ENCODE measurements at regions not wholly inside any gene's neighbourhood (a gene's known extent, or its start where the extent isn't known, plus 50 kb on each side); places are given as distances from the start of the nearest gene placed in this dataset.

DNA sequence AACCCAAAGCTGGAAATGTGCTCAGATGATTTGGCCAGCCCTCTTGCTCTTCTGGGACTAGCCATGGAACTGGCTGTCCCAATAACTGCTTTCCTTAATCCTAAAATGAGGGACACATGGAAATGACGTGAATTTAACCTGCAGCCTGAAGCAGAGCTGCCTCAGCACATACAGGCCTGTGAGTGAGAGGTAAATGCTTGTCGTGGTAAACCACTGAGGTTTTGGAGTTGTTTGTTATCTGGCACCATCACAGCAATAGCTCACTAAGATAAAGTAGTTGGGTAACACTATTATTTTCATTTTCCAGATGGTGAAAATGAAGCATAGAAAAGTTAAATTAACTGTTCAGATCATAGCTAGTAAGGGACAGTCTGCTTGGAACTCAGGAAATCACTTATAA is 333.4 kb upstream of the CHD6 start:
- no peaks in the 10 kb centered on the region for H3K4me1 ChIP-seq (ENCODE audit: control insufficient read depth in 1 of 2, insufficient read depth in 2 of 2, low read length in 2 of 2)
- no peak overlapping the region for H3K4me3 ChIP-seq (ENCODE audit: low read depth in 1 of 2, low read length in 2 of 2)
- H3K9me3 ChIP-seq (ENCODE audit: control insufficient read depth in 1 of 2, low read length in 2 of 2) = peaks cover 0 to 2% of the 10 kb centered on the region in 2 donors
- no peak overlapping the region for H3K27ac ChIP-seq (ENCODE audit: low read length)
- H3K27me3 ChIP-seq (ENCODE audit: low read depth, low read length) = no peaks in the 10 kb centered on the region
- H3K36me3 ChIP-seq (ENCODE audit: control insufficient read depth in 1 of 2, insufficient read depth in 2 of 2, low read length in 2 of 2) = no peaks in the 10 kb centered on the region

GRCh38 chr20:41939659-41940058 is 321.5 kb upstream of the CHD6 start:
- Histone ChIP-seq H3K36me3 (ENCODE audit: control insufficient read depth in 1 of 2, insufficient read depth in 2 of 2, low read length in 2 of 2) (no peaks in the 10 kb centered on the region), H3K4me3 (ENCODE audit: low read depth in 1 of 2, low read length in 2 of 2) (no peak overlapping the region), H3K9me3 (ENCODE audit: control insufficient read depth in 1 of 2, low read length in 2 of 2) (no peaks in the 10 kb centered on the region), H3K4me1 (ENCODE audit: control insufficient read depth in 1 of 2, insufficient read depth in 2 of 2, low read length in 2 of 2) (peaks cover 0 to 9% of the 10 kb centered on the region in 2 donors), H3K27me3 (ENCODE audit: low read depth, low read length) (no peaks in the 10 kb centered on the region), H3K27ac (ENCODE audit: low read length) (no peak overlapping the region)

DNA sequence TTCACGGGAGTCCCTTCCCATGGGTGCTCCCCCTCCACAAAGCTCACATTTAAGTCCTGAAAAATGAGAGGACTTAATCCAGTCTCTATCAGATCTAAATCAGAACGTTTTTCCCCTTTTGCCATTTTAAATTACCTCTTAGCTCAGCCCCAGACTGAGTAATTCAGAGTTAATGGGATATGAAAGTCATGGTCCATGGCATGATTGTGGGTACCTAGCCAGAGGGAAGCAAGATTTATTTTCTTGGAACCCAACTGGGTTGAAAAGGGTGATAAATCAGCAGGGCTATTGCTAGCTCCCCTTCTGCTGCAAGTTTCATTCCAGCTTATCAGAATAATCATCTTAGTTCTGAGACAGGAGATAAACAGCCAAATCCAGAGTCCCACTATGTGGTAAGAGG is 320.2 kb upstream of the CHD6 start:
- Histone ChIP-seq H3K36me3 (ENCODE audit: control insufficient read depth in 1 of 2, insufficient read depth in 2 of 2, low read length in 2 of 2) (no peaks in the 10 kb centered on the region), H3K27me3 (ENCODE audit: low read depth, low read length) (no peaks in the 10 kb centered on the region), H3K9me3 (ENCODE audit: control insufficient read depth in 1 of 2, low read length in 2 of 2) (no peaks in the 10 kb centered on the region), H3K4me3 (ENCODE audit: low read depth in 1 of 2, low read length in 2 of 2) (no peak overlapping the region), H3K4me1 (ENCODE audit: control insufficient read depth in 1 of 2, insufficient read depth in 2 of 2, low read length in 2 of 2) (peaks cover 0 to 9% of the 10 kb centered on the region in 2 donors), H3K27ac (ENCODE audit: low read length) (no peak overlapping the region)

- Histone ChIP-seq H3K36me3 (ENCODE audit: control insufficient read depth in 1 of 2, insufficient read depth in 2 of 2, low read length in 2 of 2) (no peaks in the 10 kb centered on the region), H3K27ac (ENCODE audit: low read length) (no peak overlapping the region), H3K4me1 (ENCODE audit: control insufficient read depth in 1 of 2, insufficient read depth in 2 of 2, low read length in 2 of 2) (peaks cover 0 to 9% of the 10 kb centered on the region in 2 donors)
Measured at GRCh38 chr20:41935259-41935791, 317.1 kb upstream of the CHD6 start.

DNA sequence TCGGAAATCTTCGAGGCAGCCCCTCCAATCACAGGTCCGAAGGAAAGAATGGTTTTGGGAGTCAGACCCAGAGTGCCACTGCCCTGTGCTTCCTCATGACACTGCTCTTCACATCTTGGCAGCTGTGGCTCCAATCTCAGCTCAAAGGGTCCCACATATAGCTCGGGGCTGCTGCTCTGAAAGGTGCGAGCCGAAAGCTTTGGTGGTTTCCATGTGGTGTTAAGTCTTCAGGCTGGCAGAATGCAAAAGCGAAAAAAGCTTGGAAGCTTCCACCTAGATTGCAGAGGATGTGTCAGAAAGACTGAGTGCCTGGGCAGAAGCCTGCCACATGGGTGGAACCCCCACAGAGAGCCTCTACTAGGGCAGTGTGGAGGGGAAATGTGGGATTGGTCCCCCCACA is 314.3 kb upstream of the CHD6 start:
- H3K27ac ChIP-seq (ENCODE audit: low read length) = no peak overlapping the region
- H3K27me3 ChIP-seq (ENCODE audit: low read depth, low read length) = no peaks in the 10 kb centered on the region
- H3K4me3 ChIP-seq (ENCODE audit: low read depth in 1 of 2, low read length in 2 of 2) = no peak overlapping the region
- no peaks in the 10 kb centered on the region for H3K9me3 ChIP-seq (ENCODE audit: control insufficient read depth in 1 of 2, low read length in 2 of 2)
- H3K36me3 ChIP-seq (ENCODE audit: control insufficient read depth in 1 of 2, insufficient read depth in 2 of 2, low read length in 2 of 2) = no peaks in the 10 kb centered on the region
- H3K4me1 ChIP-seq (ENCODE audit: control insufficient read depth in 1 of 2, insufficient read depth in 2 of 2, low read length in 2 of 2) = peaks cover 0 to 9% of the 10 kb centered on the region in 2 donors

More at GRCh38 chr20:41935259-41935791, 317.1 kb upstream of the CHD6 start:
- Histone ChIP-seq H3K9me3 (ENCODE audit: control insufficient read depth in 1 of 2, low read length in 2 of 2) (no peaks in the 10 kb centered on the region), H3K4me3 (ENCODE audit: low read depth in 1 of 2, low read length in 2 of 2) (no peak overlapping the region), H3K27me3 (ENCODE audit: low read depth, low read length) (no peaks in the 10 kb centered on the region)

- no peak overlapping the region for H3K27ac ChIP-seq (ENCODE audit: low read length)
- no peaks in the 10 kb centered on the region for H3K36me3 ChIP-seq (ENCODE audit: control insufficient read depth in 1 of 2, insufficient read depth in 2 of 2, low read length in 2 of 2)
- no peaks in the 10 kb centered on the region for H3K4me1 ChIP-seq (ENCODE audit: control insufficient read depth in 1 of 2, insufficient read depth in 2 of 2, low read length in 2 of 2)
- no peak overlapping the region for H3K4me3 ChIP-seq (ENCODE audit: low read depth in 1 of 2, low read length in 2 of 2)
- no peaks in the 10 kb centered on the region for H3K9me3 ChIP-seq (ENCODE audit: control insufficient read depth in 1 of 2, low read length in 2 of 2)
- no peaks in the 10 kb centered on the region for H3K27me3 ChIP-seq (ENCODE audit: low read depth, low read length)
Measured at GRCh38 chr20:41927655-41928054, 309.5 kb upstream of the CHD6 start.

- H3K4me3 ChIP-seq (ENCODE audit: low read depth in 1 of 2, low read length in 2 of 2) = no peak overlapping the region
- H3K9me3 ChIP-seq (ENCODE audit: control insufficient read depth in 1 of 2, low read length in 2 of 2) = no peaks in the 10 kb centered on the region
- no peaks in the 10 kb centered on the region for H3K4me1 ChIP-seq (ENCODE audit: control insufficient read depth in 1 of 2, insufficient read depth in 2 of 2, low read length in 2 of 2)
- H3K27me3 ChIP-seq (ENCODE audit: low read depth, low read length) = no peaks in the 10 kb centered on the region
- no peak overlapping the region for H3K27ac ChIP-seq (ENCODE audit: low read length)
- no peaks in the 10 kb centered on the region for H3K36me3 ChIP-seq (ENCODE audit: control insufficient read depth in 1 of 2, insufficient read depth in 2 of 2, low read length in 2 of 2)
Measured at GRCh38 chr20:41927189-41927588, 309.0 kb upstream of the CHD6 start.

- H3K36me3 ChIP-seq (ENCODE audit: control insufficient read depth in 1 of 2, insufficient read depth in 2 of 2, low read length in 2 of 2) = no peaks in the 10 kb centered on the region
- H3K4me3 ChIP-seq (ENCODE audit: low read depth in 1 of 2, low read length in 2 of 2) = no peak overlapping the region
- no peaks in the 10 kb centered on the region for H3K27me3 ChIP-seq (ENCODE audit: low read depth, low read length)
- no peak overlapping the region for H3K27ac ChIP-seq (ENCODE audit: low read length)
- no peaks in the 10 kb centered on the region for H3K9me3 ChIP-seq (ENCODE audit: control insufficient read depth in 1 of 2, low read length in 2 of 2)
- no peaks in the 10 kb centered on the region for H3K4me1 ChIP-seq (ENCODE audit: control insufficient read depth in 1 of 2, insufficient read depth in 2 of 2, low read length in 2 of 2)
Measured at GRCh38 chr20:41925476-41925875, 307.3 kb upstream of the CHD6 start.

DNA sequence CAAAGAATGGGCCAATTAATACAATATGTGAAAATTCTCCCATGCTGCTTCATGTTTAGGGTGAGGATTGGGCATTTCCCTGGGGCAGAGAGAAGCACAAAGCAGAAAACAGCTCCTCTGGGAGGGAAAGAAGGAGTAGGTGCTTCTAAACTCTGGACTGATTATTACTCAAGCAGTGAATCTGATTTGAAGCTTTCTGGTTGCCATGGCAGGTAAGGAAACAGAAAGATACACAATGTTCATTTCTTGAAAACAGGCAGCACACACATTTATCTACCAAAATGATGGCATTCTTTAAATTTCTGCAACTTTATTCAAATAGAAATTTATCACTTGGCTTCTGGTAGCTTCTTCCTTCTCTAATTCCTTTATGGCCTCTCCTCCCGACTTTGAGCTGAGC is 305.4 kb upstream of the CHD6 start:
- H3K27me3 ChIP-seq (ENCODE audit: low read depth, low read length) = no peaks in the 10 kb centered on the region
- no peaks in the 10 kb centered on the region for H3K36me3 ChIP-seq (ENCODE audit: control insufficient read depth in 1 of 2, insufficient read depth in 2 of 2, low read length in 2 of 2)
- H3K4me3 ChIP-seq (ENCODE audit: low read depth in 1 of 2, low read length in 2 of 2) = no peak overlapping the region

DNA sequence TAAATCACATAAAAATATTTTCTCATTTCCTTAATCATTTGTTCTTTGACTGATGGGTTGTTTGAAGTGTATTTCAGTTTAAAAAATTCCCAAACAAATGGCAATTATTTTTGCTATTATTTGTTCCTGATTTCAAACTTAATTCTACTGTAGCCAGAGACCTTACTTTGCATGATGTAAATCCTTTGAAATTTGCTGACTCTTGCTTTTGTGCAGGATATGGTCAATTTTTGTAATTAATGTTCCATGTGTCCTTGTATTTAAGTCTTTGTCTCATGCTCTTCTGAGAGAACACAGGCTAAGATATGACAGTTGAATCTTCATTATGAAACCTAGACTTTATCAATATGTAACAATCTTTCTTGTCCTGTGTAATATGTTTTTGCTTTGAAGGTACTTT is 295.0 kb upstream of the CHD6 start:
- Histone ChIP-seq H3K4me3 (ENCODE audit: low read depth in 1 of 2, low read length in 2 of 2) (no peak overlapping the region), H3K27me3 (ENCODE audit: low read depth, low read length) (no peaks in the 10 kb centered on the region), H3K9me3 (ENCODE audit: control insufficient read depth in 1 of 2, low read length in 2 of 2) (peaks cover 0 to 6% of the 10 kb centered on the region in 2 donors), H3K4me1 (ENCODE audit: control insufficient read depth in 1 of 2, insufficient read depth in 2 of 2, low read length in 2 of 2) (no peaks in the 10 kb centered on the region), H3K36me3 (ENCODE audit: control insufficient read depth in 1 of 2, insufficient read depth in 2 of 2, low read length in 2 of 2) (no peaks in the 10 kb centered on the region), H3K27ac (ENCODE audit: low read length) (no peak overlapping the region)

More for the DNA sequence above, 305.4 kb upstream of the CHD6 start:
- Histone ChIP-seq H3K27ac (ENCODE audit: low read length) (no peak overlapping the region), H3K4me1 (ENCODE audit: control insufficient read depth in 1 of 2, insufficient read depth in 2 of 2, low read length in 2 of 2) (no peaks in the 10 kb centered on the region), H3K9me3 (ENCODE audit: control insufficient read depth in 1 of 2, low read length in 2 of 2) (no peaks in the 10 kb centered on the region)

- Histone ChIP-seq H3K9me3 (ENCODE audit: control insufficient read depth in 1 of 2, low read length in 2 of 2) (peaks cover 0 to 6% of the 10 kb centered on the region in 2 donors), H3K4me3 (ENCODE audit: low read depth in 1 of 2, low read length in 2 of 2) (no peak overlapping the region), H3K27ac (ENCODE audit: low read length) (no peak overlapping the region), H3K4me1 (ENCODE audit: control insufficient read depth in 1 of 2, insufficient read depth in 2 of 2, low read length in 2 of 2) (no peaks in the 10 kb centered on the region), H3K27me3 (ENCODE audit: low read depth, low read length) (no peaks in the 10 kb centered on the region), H3K36me3 (ENCODE audit: control insufficient read depth in 1 of 2, insufficient read depth in 2 of 2, low read length in 2 of 2) (no peaks in the 10 kb centered on the region)
Measured at GRCh38 chr20:41910558-41910957, 292.4 kb upstream of the CHD6 start.

DNA sequence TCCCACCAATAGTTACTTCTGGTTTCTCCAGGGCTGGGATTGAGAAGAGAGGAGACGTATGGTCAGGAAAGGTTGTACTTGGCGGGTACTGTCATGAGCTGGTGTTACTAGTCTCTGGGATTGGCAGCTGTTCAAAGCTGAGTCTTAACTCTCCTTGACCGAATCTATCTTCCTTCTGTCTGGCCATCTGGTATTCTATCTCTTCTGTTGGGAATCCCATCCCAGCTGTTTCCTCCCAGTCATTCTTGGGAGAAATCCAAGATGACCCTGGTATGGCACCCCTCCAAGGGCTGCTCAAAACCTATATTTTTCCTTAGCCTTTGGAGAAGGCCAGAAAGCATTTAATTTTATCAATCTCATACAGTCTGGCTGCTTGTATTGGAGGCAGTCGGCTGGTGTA is 287.0 kb upstream of the CHD6 start:
- no peaks in the 10 kb centered on the region for H3K27me3 ChIP-seq (ENCODE audit: low read depth, low read length)
- no peaks in the 10 kb centered on the region for H3K36me3 ChIP-seq (ENCODE audit: control insufficient read depth in 1 of 2, insufficient read depth in 2 of 2, low read length in 2 of 2)
- H3K27ac ChIP-seq (ENCODE audit: low read length) = no peak overlapping the region
- no peaks in the 10 kb centered on the region for H3K4me1 ChIP-seq (ENCODE audit: control insufficient read depth in 1 of 2, insufficient read depth in 2 of 2, low read length in 2 of 2)
- H3K9me3 ChIP-seq (ENCODE audit: control insufficient read depth in 1 of 2, low read length in 2 of 2) = no peaks in the 10 kb centered on the region
- H3K4me3 ChIP-seq (ENCODE audit: low read depth in 1 of 2, low read length in 2 of 2) = no peak overlapping the region

Measured in muscle layer of duodenum (tissue), 2 donors.